Endothelial cell (in vitro differentiated cells): ENCODE measurements at regions not wholly inside any gene's neighbourhood (a gene's known extent, or its start where the extent isn't known, plus 50 kb on each side); places are given as distances from the start of the nearest gene placed in this dataset.

ENCODE experiments used
- DNase-seq: peaks from one replicate; pipeline ENCODE4 v3.0.0; 2021; ENCODE audit warnings: low spot score
- H3K27ac Mint-ChIP-seq: one replicate; pipeline ENCODE4 v1.8.0; 2021; ENCODE audit warnings: mixed read lengths, inconsistent platforms; ENCODE audit not compliant: unreplicated experiment
- H3K27me3 Mint-ChIP-seq: one replicate; pipeline ENCODE4 v1.8.0; 2021; ENCODE audit warnings: mild to moderate bottlenecking, moderate library complexity, mixed read lengths, inconsistent platforms; ENCODE audit not compliant: unreplicated experiment
- H3K36me3 Mint-ChIP-seq: one replicate; pipeline ENCODE4 v1.8.0; 2021; ENCODE audit warnings: mild to moderate bottlenecking, low read depth, mixed read lengths, inconsistent platforms; ENCODE audit not compliant: unreplicated experiment
- H3K4me1 Mint-ChIP-seq: one replicate; pipeline ENCODE4 v1.8.0; 2021; ENCODE audit warnings: mild to moderate bottlenecking, mixed read lengths, inconsistent platforms; ENCODE audit not compliant: unreplicated experiment
- H3K4me3 Mint-ChIP-seq: one replicate; pipeline ENCODE4 v1.8.0; 2021; ENCODE audit warnings: mild to moderate bottlenecking, mixed read lengths, inconsistent platforms; ENCODE audit not compliant: unreplicated experiment
- H3K9me3 Mint-ChIP-seq: one replicate; pipeline ENCODE4 v1.8.0; 2021; ENCODE audit warnings: mixed read lengths, inconsistent platforms; ENCODE audit not compliant: unreplicated experiment
- TF ChIP-seq, protein P1 (sequence below): fragments of 200-600 bp; sonication (generic); IDR thresholded peaks from one replicate; pipeline ENCODE4 v1.5.0; 2021; ENCODE audit warnings: antibody characterized with exemption; ENCODE audit not compliant: unreplicated experiment

DNA sequence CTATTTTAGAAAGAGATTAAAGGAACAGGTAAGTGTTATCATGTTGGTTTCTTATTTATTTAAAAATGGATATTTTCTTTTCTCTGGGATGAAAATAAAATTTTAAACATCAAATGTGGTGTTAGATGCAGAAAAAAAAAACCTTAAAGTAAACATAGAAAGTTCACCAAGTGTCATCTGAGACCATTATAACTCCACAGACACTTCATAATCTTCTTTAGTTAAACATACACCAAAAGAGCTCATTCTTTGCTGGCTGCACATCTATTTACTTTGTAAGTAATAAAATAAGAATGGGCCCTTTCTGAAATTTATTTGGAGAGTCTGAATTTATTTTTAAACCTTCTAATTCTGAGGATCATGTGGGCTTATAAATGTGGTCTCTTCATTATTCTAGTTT lies 460.7 kb upstream of the CTSO start:
- DNase-seq, result no peak
- Mint-ChIP-seq H3K27ac (no peak overlapping the region), H3K4me3 (no peak overlapping the region), H3K9me3 (no peaks in the 10 kb centered on the region), H3K27me3 (peaks cover 2% of the 10 kb centered on the region), H3K36me3 (no peaks in the 10 kb centered on the region), H3K4me1 (no peaks in the 10 kb centered on the region)
- TF ChIP-seq, protein P1, sequence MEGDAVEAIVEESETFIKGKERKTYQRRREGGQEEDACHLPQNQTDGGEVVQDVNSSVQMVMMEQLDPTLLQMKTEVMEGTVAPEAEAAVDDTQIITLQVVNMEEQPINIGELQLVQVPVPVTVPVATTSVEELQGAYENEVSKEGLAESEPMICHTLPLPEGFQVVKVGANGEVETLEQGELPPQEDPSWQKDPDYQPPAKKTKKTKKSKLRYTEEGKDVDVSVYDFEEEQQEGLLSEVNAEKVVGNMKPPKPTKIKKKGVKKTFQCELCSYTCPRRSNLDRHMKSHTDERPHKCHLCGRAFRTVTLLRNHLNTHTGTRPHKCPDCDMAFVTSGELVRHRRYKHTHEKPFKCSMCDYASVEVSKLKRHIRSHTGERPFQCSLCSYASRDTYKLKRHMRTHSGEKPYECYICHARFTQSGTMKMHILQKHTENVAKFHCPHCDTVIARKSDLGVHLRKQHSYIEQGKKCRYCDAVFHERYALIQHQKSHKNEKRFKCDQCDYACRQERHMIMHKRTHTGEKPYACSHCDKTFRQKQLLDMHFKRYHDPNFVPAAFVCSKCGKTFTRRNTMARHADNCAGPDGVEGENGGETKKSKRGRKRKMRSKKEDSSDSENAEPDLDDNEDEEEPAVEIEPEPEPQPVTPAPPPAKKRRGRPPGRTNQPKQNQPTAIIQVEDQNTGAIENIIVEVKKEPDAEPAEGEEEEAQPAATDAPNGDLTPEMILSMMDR, result no peak

DNA sequence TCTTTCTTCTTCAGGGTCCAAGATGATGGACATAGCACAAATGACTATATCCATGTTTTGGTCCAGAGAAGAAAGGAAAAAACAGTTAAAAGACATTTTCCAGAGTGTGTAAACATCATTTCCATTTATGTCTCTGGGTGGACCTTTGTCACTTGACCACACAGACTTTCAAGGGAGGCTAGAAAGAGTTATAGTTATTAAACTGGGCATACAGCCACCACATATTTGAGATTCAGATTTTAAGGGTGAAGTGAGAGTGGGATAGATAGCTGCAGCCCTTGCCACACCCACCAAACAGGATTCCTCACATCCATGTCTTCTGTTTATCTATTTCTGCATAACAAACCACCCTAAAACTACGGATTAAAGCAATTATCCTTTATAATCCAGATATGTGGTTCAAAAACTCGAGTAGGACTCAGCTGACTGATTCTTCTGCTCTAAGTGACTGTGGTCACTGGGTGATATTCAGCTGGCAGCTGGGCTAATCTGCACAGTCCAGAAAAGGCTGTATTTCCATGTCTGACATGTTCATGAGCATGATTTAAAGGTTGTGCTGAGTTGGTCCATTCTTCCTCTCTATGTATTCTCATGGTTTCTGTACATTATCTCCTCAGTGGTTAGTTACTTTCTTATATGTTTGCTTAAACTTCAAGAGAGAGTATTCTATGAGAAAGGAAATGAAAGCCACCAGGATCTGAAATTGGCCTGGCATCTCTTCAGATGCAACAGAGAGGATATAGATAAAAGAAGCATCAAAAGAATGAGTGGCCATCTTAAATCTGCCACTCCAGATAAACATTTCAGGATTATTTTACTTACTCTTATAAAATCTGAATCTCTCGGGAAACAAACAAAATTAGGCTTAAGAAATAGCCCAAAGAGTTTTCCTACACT lies 459.8 kb upstream of the CTSO start:
- Mint-ChIP-seq H3K4me1 (no peaks in the 10 kb centered on the region), H3K27me3 (peaks cover 2% of the 10 kb centered on the region), H3K9me3 (no peaks in the 10 kb centered on the region), H3K4me3 (no peak overlapping the region), H3K27ac (no peak overlapping the region), H3K36me3 (no peaks in the 10 kb centered on the region)
- TF ChIP-seq, protein P1, result no peak
- no peak for DNase-seq

DNA sequence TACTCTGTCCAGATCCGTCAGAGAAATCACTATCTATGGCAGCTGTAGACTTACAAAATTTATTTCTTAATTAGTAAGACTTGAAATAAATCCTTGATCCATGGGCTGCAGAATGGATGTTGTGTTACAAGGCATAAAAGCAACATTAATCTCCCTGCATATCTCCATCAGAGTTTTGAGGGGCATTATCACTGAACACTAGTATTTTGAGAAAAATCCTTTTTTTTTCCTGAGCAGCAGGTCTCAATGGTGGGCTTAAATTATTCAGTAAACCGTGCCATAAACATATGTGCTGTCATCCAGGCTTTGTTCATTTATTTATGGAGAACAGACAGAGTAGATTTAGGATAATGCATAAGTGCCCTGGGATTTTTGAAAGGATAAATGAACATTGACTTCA lies 457.9 kb upstream of the CTSO start:
- Mint-ChIP-seq H3K4me3 (no peak overlapping the region), H3K27ac (no peak overlapping the region), H3K9me3 (no peaks in the 10 kb centered on the region), H3K4me1 (no peaks in the 10 kb centered on the region), H3K27me3 (peaks cover 2% of the 10 kb centered on the region), H3K36me3 (no peaks in the 10 kb centered on the region)
- TF ChIP-seq, protein P1, result no peak
- no peak for DNase-seq

DNA sequence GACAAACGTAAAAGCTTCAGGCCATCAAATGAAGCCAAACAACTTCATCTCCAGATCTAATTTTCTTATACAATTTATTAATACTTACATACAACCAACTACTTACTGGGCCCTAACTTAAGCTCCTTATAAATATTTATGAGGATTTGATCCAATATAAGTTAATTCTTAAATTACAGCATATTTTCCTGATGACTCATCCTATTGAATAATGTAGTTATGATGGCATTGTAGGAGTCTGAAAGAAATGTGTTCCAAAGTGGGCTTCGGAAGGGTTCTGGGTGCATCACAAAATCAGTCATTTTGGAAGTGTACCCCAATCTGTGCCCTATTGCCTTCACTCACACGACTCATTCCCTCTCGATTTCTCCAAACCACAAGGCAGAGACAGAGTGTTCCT lies 455.1 kb upstream of the CTSO start:
- Mint-ChIP-seq H3K9me3 (no peaks in the 10 kb centered on the region), H3K27me3 (no peaks in the 10 kb centered on the region), H3K27ac (no peak overlapping the region), H3K36me3 (no peaks in the 10 kb centered on the region), H3K4me3 (no peak overlapping the region), H3K4me1 (no peaks in the 10 kb centered on the region)
- TF ChIP-seq, protein P1, result no peak
- no peak for DNase-seq

DNA sequence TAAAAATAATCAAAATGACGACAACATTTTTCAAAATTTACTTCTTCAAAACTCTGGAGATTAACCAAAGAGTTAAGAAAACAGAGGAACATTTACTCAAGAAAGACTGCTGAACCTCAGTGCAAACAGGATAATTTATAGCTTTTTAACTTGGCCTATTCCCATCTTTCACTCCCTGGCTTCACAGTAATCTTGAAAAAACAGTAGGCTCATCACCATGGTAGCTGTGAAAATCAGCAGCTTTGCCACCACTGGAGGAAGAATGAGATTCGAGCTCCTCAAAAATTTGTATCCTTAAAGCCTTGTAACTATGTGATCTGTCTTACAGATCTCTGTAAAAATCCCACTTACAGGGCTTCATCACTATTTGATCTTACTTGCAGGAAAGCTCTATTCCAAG lies 447.7 kb upstream of the CTSO start:
- H3K4me1 Mint-ChIP-seq, result no peaks in the 10 kb centered on the region
- H3K36me3 Mint-ChIP-seq, result no peaks in the 10 kb centered on the region
- no peak overlapping the region for H3K27ac Mint-ChIP-seq
- H3K27me3 Mint-ChIP-seq, result no peaks in the 10 kb centered on the region
- DNase-seq, result no peak
- no peaks in the 10 kb centered on the region for H3K9me3 Mint-ChIP-seq
- H3K4me3 Mint-ChIP-seq, result no peak overlapping the region
- TF ChIP-seq, protein P1, result no peak
